ENCODE measurements at regions not wholly inside any gene's neighbourhood (a gene's known extent, or its start where the extent isn't known, plus 50 kb on each side); places are given as distances from the start of the nearest gene placed in this dataset.
"Not testable (repeated sequence)": the region's sequence is repeated elsewhere in the genome, so short reads cannot be mapped to it uniquely, and the experiment has no call there.

GRCh38 chr17:20774472-20775135 is 195.1 kb downstream of the CDRT15L2 start:
- DNase-seq = no peak

GRCh38 chr17:20775331-20775730 is 195.8 kb downstream of the CDRT15L2 start:
- no peak for DNase-seq

GRCh38 chr17:20779521-20779920 is 200.0 kb downstream of the CDRT15L2 start:
- DNase-seq = no peak

- no peak for DNase-seq
These were observed 201.7 kb downstream of the CDRT15L2 start for GRCh38 chr17:20781260-20781659.

- DNase-seq = not testable (repeated sequence)
These were observed 202.3 kb downstream of the CDRT15L2 start for GRCh38 chr17:20781869-20782268.

- DNase-seq = no peak
These were observed 203.6 kb downstream of the CDRT15L2 start for GRCh38 chr17:20783091-20783490.

- DNase-seq = no peak
These were observed 204.7 kb downstream of the CDRT15L2 start for GRCh38 chr17:20784100-20784665.

GRCh38 chr17:20787281-20787680 is 207.8 kb downstream of the CDRT15L2 start:
- DNase-seq = no peak

- no peak for DNase-seq
These were observed 212.1 kb downstream of the CDRT15L2 start for GRCh38 chr17:20791626-20792025.

- not testable (repeated sequence) for DNase-seq
These were observed 215.0 kb downstream of the CDRT15L2 start for GRCh38 chr17:20794532-20794931.

- DNase-seq = no peak
These were observed 217.8 kb downstream of the CDRT15L2 start for GRCh38 chr17:20797292-20797691.

- DNase-seq = no peak
These were observed 220.6 kb downstream of the CDRT15L2 start for GRCh38 chr17:20800146-20800545.

- DNase-seq = no peak
These were observed 226.2 kb downstream of the CDRT15L2 start for GRCh38 chr17:20805751-20806150.

- DNase-seq = not testable (repeated sequence)
These were observed 228.0 kb downstream of the CDRT15L2 start for GRCh38 chr17:20807566-20807965.

GRCh38 chr17:20815410-20815809 is 227.4 kb downstream of the USP22 start:
- not testable (repeated sequence) for DNase-seq

GRCh38 chr17:20823905-20824304 is 218.9 kb downstream of the USP22 start:
- DNase-seq = no peak

GRCh38 chr17:20825539-20825938 is 217.3 kb downstream of the USP22 start:
- no peak for DNase-seq

- DNase-seq = not testable (repeated sequence)
These were observed 202.4 kb downstream of the USP22 start for GRCh38 chr17:20840453-20840852.

GRCh38 chr17:20840987-20841865 is 201.6 kb downstream of the USP22 start:
- DNase-seq = not testable (repeated sequence)

GRCh38 chr17:20842012-20842411 is 200.8 kb downstream of the USP22 start:
- DNase-seq = not testable (repeated sequence)

GRCh38 chr17:20843261-20843660 is 199.6 kb downstream of the USP22 start:
- not testable (repeated sequence) for DNase-seq

- peak; percentile 28 for DNase-seq
These were observed 198.8 kb downstream of the USP22 start for GRCh38 chr17:20843799-20844553.
